Gastrocnemius medialis (tissue), 4 donors: ENCODE measurements at regions not wholly inside any gene's neighbourhood (a gene's known extent, or its start where the extent isn't known, plus 50 kb on each side); places are given as distances from the start of the nearest gene placed in this dataset.

Experiments used
- CTCF ChIP-seq, 5 experiments: fragments of 450-650 bp in 3 of 5; fragments of 200-600 bp in 2 of 5; sonication (generic) in 2 of 5; IDR thresholded peaks in 4 of 5; conservative IDR thresholded peaks in 1 of 5; 1 replicate in 4 of 5; 2 replicates in 1 of 5; pipeline ENCODE4 v1.5.1; 2016 to 2019; ENCODE audit warnings: antibody characterized with exemption in 5 of 5, mild to moderate bottlenecking in 3 of 5, moderate library complexity in 3 of 5
- POLR2A ChIP-seq, 2 donors: fragments of 450-650 bp; IDR thresholded peaks; one replicate each; pipeline ENCODE4 v1.6.1; 2017; ENCODE audit warnings: antibody characterized with exemption in 2 of 2, mild to moderate bottlenecking in 2 of 2, moderate library complexity in 2 of 2

- no peak for TF ChIP-seq POLR2A (IDR thresholded peaks at IDR 0.05)
- TF ChIP-seq CTCF (IDR thresholded peaks at IDR 0.05 in 4 of 5, conservative IDR thresholded peaks at IDR 0.05 in 1 of 5): no peak
Observed at GRCh38 chr12:92648242-92649031, 54.4 kb upstream of the PLEKHG7 start.
